Uterus (tissue), 3 donors: ENCODE measurements at regions not wholly inside any gene's neighbourhood (a gene's known extent, or its start where the extent isn't known, plus 50 kb on each side); places are given as distances from the start of the nearest gene placed in this dataset.

Experiments used
- DNase-seq, 2 donors: peaks; one replicate each; pipeline ENCODE4 v3.0.0-alpha.2; 2019 to 2020
- H3K27ac ChIP-seq, 2 donors: fragments of 200-600 bp; sonication (generic); 1 replicate in 1 of 2; 2 replicates in 1 of 2; pipeline ENCODE4 v1.5.1; 2016 to 2018
- H3K27me3 ChIP-seq, 2 donors: fragments of 200-600 bp; sonication (generic); one replicate each; pipeline ENCODE4 v1.5.1; 2018 to 2019; ENCODE audit warnings: control low read depth in 1 of 2
- H3K36me3 ChIP-seq, 2 donors: fragments of 200-600 bp; sonication (generic); one replicate each; pipeline ENCODE4 v1.5.1; 2019; ENCODE audit warnings: control low read depth in 1 of 2
- H3K4me1 ChIP-seq, 2 donors: fragments of 200-600 bp; sonication (generic); one replicate each; pipeline ENCODE4 v1.5.1; 2018 to 2019; ENCODE audit warnings: control low read depth in 1 of 2
- H3K4me3 ChIP-seq, 2 donors: fragments of 200-600 bp; sonication (generic); 1 replicate in 1 of 2; 2 replicates in 1 of 2; pipeline ENCODE4 v1.5.1; 2018 to 2019; ENCODE audit warnings: mild to moderate bottlenecking in 1 of 2
- H3K9me3 ChIP-seq, 2 donors: fragments of 200-600 bp; sonication (generic); one replicate each; pipeline ENCODE4 v1.5.1; 2019; ENCODE audit warnings: control low read depth in 1 of 2
- POLR2A ChIP-seq, 2 donors: fragments of 450-650 bp; IDR thresholded peaks; one replicate each; pipeline ENCODE4 v1.6.1; 2016; ENCODE audit warnings: antibody characterized with exemption in 2 of 2, mild to moderate bottlenecking in 1 of 2, moderate library complexity in 1 of 2
- intact Hi-C: fragments of 100-400 bp; cut with DNase I; formaldehyde crosslinking; loops from one replicate; pipeline ENCODE4 v1.15.1; 2023; ENCODE audit warnings: low total_unique reads
- TF ChIP-seq, protein P1 (sequence below), 4 experiments: fragments of 200-600 bp in 2 of 4; fragments of 450-650 bp in 2 of 4; sonication (generic) in 2 of 4; IDR thresholded peaks; one replicate each; pipeline ENCODE4 v1.5.1; 2016 to 2019; ENCODE audit warnings: antibody characterized with exemption in 4 of 4, mild to moderate bottlenecking in 2 of 4, moderate library complexity in 1 of 4
- donor health status: DM: yes; HTN: yes; CAD: no.

DNA sequence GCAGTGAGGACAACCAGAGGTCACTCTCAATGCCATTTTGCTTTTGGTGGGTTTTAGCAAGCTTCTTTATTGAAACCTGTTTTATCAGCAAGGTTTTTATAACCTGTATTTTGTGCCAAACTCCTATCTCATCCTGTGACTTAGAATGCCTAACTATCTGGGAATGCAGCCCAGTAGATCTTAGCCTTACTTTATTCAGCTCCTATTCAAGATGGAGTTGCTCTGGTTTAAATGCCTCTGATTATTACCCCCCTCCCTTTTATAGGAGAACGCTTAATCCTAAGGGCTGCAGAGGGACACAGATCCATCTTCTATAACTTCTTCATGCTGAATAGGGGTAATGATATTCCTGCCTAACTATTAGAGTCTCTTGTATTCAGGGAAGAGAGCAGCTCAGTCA is 179.1 kb downstream of the KIF18A start:
- intact Hi-C loops: no loop called here
- H3K27me3 ChIP-seq: no peaks in the 10 kb centered on the region
- TF ChIP-seq POLR2A (IDR thresholded peaks at IDR 0.05): no peak
- TF ChIP-seq, protein P1, sequence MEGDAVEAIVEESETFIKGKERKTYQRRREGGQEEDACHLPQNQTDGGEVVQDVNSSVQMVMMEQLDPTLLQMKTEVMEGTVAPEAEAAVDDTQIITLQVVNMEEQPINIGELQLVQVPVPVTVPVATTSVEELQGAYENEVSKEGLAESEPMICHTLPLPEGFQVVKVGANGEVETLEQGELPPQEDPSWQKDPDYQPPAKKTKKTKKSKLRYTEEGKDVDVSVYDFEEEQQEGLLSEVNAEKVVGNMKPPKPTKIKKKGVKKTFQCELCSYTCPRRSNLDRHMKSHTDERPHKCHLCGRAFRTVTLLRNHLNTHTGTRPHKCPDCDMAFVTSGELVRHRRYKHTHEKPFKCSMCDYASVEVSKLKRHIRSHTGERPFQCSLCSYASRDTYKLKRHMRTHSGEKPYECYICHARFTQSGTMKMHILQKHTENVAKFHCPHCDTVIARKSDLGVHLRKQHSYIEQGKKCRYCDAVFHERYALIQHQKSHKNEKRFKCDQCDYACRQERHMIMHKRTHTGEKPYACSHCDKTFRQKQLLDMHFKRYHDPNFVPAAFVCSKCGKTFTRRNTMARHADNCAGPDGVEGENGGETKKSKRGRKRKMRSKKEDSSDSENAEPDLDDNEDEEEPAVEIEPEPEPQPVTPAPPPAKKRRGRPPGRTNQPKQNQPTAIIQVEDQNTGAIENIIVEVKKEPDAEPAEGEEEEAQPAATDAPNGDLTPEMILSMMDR (IDR thresholded peaks at IDR 0.05): no peak
- no peak for DNase-seq
- no peak overlapping the region for H3K4me3 ChIP-seq
- no peaks in the 10 kb centered on the region for H3K9me3 ChIP-seq
- H3K27ac ChIP-seq: no peak overlapping the region
- no peaks in the 10 kb centered on the region for H3K4me1 ChIP-seq
- no peaks in the 10 kb centered on the region for H3K36me3 ChIP-seq

DNA sequence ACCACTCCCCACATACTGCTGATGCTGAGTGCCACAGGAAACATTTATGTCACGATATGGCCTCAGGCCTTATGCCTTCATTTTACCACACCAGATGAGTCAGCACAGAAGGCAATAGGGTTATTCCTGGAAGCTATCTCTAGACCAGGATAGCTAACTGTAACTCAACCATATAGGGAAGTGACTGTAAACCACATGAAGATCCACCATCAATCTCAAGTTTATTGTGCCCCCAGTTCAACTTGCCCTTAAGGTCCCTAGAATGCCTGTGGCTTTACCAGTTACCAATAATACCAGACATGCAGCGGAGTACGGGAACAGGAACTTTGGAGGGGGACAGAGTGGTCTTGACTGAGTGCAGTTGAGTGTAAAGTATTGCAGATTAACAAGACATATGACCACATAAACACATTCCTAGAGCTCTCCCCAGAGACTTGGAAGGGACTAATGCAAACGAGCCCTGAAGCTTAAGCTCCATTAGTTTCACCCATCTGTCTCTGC is 180.9 kb downstream of the KIF18A start:
- no peak for DNase-seq
- TF ChIP-seq POLR2A (IDR thresholded peaks at IDR 0.05): no peak
- TF ChIP-seq, protein P1 (IDR thresholded peaks at IDR 0.05): no peak
- Histone ChIP-seq H3K27me3 (no peaks in the 10 kb centered on the region), H3K9me3 (no peaks in the 10 kb centered on the region), H3K4me1 (no peaks in the 10 kb centered on the region), H3K36me3 (no peaks in the 10 kb centered on the region), H3K27ac (no peak overlapping the region), H3K4me3 (no peak overlapping the region)
- intact Hi-C loops: no loop called here

DNA sequence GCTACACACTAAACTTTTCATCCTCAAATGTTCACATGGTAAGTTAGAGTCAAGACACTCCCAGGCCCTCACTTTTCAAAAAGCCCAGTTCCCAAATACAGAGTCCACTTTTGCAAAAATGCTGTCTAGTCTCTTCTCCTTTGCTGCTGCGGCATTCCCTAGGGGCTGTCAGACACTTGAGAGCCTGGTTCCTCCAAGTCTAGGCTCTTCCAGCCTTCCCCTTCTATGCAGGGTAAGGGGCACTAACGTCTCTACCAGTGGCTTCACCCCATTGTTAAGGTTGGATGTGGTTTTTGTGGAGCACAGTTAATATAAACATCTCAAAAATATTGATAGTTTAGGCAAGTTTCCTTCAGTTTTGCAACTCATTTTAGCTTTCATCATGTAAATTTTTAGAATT is 181.5 kb downstream of the KIF18A start:
- H3K27me3 ChIP-seq: no peaks in the 10 kb centered on the region
- no peaks in the 10 kb centered on the region for H3K4me1 ChIP-seq
- no peak overlapping the region for H3K27ac ChIP-seq
- TF ChIP-seq, protein P1 (IDR thresholded peaks at IDR 0.05): no peak
- TF ChIP-seq POLR2A (IDR thresholded peaks at IDR 0.05): no peak
- no peaks in the 10 kb centered on the region for H3K9me3 ChIP-seq
- intact Hi-C loops: no loop called here
- no peak overlapping the region for H3K4me3 ChIP-seq
- H3K36me3 ChIP-seq: no peaks in the 10 kb centered on the region
- no peak for DNase-seq

DNA sequence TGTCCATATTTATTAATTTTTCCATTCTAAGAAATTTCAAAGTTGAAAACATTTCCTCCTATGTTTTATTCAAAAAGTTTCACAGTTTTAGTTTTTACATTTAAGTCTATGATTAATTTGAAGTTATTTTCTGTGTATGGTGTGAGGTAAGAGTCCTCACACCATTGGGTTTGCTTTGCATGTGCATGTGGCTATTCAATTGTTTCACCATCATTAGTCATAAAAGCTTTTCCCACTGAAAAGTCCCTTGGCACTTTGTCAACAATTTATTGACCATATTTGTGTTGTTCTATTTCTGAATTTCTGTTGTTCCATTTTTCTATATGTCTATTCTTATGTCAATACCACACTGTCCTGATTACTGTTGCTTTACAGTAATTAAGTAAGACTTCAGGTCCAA is 186.5 kb downstream of the KIF18A start:
- TF ChIP-seq, protein P1 (IDR thresholded peaks at IDR 0.05): no peak
- TF ChIP-seq POLR2A (IDR thresholded peaks at IDR 0.05): no peak
- H3K36me3 ChIP-seq: no peaks in the 10 kb centered on the region
- no peak overlapping the region for H3K4me3 ChIP-seq
- intact Hi-C loops: no loop called here
- no peaks in the 10 kb centered on the region for H3K4me1 ChIP-seq
- no peaks in the 10 kb centered on the region for H3K27me3 ChIP-seq
- DNase-seq: no peak
- no peaks in the 10 kb centered on the region for H3K9me3 ChIP-seq
- no peak overlapping the region for H3K27ac ChIP-seq

DNA sequence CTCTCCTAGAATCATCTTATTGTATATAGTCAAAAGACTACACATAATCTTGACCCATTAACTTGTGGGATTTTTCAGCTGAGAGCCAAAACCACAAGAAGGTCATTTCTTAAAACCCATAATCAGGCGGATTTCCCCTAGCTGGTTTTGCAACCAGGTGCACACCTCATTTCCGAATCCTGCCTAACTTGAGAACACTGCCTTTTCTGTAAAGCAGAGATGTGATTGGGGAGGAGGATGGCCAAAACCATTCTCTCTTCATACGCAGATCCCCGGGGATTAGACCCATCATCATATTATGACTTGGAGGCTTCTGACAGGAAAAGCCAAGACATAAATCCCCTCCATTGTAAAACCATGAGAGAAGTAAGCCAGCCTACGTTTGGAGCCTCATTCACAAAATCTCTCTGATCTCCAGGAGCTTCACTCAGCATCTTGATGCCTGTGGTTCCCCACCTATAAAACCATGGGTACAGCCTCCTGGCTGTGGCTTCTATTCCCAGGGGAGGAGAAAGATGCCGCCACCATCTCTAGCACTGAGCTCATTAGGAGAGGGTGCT is 191.3 kb downstream of the KIF18A start:
- H3K27ac ChIP-seq: no peak overlapping the region
- no peak for DNase-seq

More for the DNA sequence above, 191.3 kb downstream of the KIF18A start:
- TF ChIP-seq, protein P1 (IDR thresholded peaks at IDR 0.05): no peak
- no peak for TF ChIP-seq POLR2A (IDR thresholded peaks at IDR 0.05)
- no peaks in the 10 kb centered on the region for H3K27me3 ChIP-seq
- no peaks in the 10 kb centered on the region for H3K9me3 ChIP-seq
- H3K4me3 ChIP-seq: no peak overlapping the region
- intact Hi-C loops: no loop called here
- H3K4me1 ChIP-seq: no peaks in the 10 kb centered on the region
- no peaks in the 10 kb centered on the region for H3K36me3 ChIP-seq
